ENCODE measurements at regions not wholly inside any gene's neighbourhood (a gene's known extent, or its start where the extent isn't known, plus 50 kb on each side); places are given as distances from the start of the nearest gene placed in this dataset.

GRCh38 chr3:27571345-27571744 is 87.2 kb upstream of the SLC4A7 start:
- H3K9me3 ChIP-seq: no peaks in the 10 kb centered on the region
- H3K4me1 ChIP-seq: peaks cover 0 to 4% (median 0%) of the 10 kb centered on the region in 4 donors
- TF ChIP-seq EP300 (IDR thresholded peaks at IDR 0.05) (no peak), POLR2AphosphoS5 (IDR thresholded peaks at IDR 0.05) (no peak), POLR2A (IDR thresholded peaks at IDR 0.05) (no peak)
- TF ChIP-seq, protein P1, sequence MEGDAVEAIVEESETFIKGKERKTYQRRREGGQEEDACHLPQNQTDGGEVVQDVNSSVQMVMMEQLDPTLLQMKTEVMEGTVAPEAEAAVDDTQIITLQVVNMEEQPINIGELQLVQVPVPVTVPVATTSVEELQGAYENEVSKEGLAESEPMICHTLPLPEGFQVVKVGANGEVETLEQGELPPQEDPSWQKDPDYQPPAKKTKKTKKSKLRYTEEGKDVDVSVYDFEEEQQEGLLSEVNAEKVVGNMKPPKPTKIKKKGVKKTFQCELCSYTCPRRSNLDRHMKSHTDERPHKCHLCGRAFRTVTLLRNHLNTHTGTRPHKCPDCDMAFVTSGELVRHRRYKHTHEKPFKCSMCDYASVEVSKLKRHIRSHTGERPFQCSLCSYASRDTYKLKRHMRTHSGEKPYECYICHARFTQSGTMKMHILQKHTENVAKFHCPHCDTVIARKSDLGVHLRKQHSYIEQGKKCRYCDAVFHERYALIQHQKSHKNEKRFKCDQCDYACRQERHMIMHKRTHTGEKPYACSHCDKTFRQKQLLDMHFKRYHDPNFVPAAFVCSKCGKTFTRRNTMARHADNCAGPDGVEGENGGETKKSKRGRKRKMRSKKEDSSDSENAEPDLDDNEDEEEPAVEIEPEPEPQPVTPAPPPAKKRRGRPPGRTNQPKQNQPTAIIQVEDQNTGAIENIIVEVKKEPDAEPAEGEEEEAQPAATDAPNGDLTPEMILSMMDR (IDR thresholded peaks at IDR 0.05): no peak
- WGBS, 2 donors: 72 to 77% methylated on average over 2 of the region's 2 CpGs
- H3K27ac ChIP-seq: no peak overlapping the region
- H3K27me3 ChIP-seq: no peaks in the 10 kb centered on the region
- H3K36me3 ChIP-seq: no peaks in the 10 kb centered on the region
- no peak for ATAC-seq (ENCODE audit: low FRiP score in 2 of 2)
- DNase-seq: no peak
- no peak overlapping the region for H3K4me3 ChIP-seq

GRCh38 chr3:27570421-27571106 is 86.4 kb upstream of the SLC4A7 start:
- H3K9me3 ChIP-seq: no peaks in the 10 kb centered on the region
- 80 to 91% methylated on average over 3 to 4 of the region's 4 CpGs for WGBS, 2 donors
- H3K36me3 ChIP-seq: no peaks in the 10 kb centered on the region

GRCh38 chr3:27568393-27568792 is 84.2 kb upstream of the SLC4A7 start:
- no peak for ATAC-seq (ENCODE audit: low FRiP score in 2 of 2)
- H3K27ac ChIP-seq: no peak overlapping the region

More at GRCh38 chr3:27570421-27571106, 86.4 kb upstream of the SLC4A7 start:
- Histone ChIP-seq H3K27ac (no peak overlapping the region), H3K4me3 (no peak overlapping the region), H3K4me1 (peaks cover 0 to 4% (median 0%) of the 10 kb centered on the region in 4 donors), H3K27me3 (no peaks in the 10 kb centered on the region)
- peak in 1 of 2 donors; percentile 59 for ATAC-seq (ENCODE audit: low FRiP score in 2 of 2)
- DNase-seq: no peak
- TF ChIP-seq, protein P1 (IDR thresholded peaks at IDR 0.05): no peak
- TF ChIP-seq POLR2AphosphoS5 (IDR thresholded peaks at IDR 0.05) (no peak), POLR2A (IDR thresholded peaks at IDR 0.05) (no peak), EP300 (IDR thresholded peaks at IDR 0.05) (no peak)

DNA sequence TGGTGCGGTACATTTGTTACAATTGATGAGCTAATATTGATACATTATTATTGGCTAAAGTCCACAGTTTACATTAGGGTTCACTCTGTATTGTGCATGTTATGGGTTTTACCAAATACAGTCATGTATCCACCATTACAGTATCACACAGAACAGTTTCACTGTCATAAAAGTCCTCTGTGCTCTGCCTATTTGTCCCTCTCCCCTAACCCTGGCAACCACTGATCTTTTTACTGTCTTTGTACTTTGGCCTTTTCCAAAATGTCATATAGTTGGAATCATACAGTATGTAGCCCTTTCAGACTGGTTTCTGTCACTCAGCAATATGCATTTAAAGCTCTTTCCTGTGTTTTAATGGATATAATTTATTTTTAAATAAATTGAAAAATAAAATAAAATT is 83.1 kb upstream of the SLC4A7 start:
- TF ChIP-seq, protein P1 (IDR thresholded peaks at IDR 0.05): no peak
- TF ChIP-seq POLR2AphosphoS5 (IDR thresholded peaks at IDR 0.05) (no peak), EP300 (IDR thresholded peaks at IDR 0.05) (no peak), POLR2A (IDR thresholded peaks at IDR 0.05) (no peak)
- Histone ChIP-seq H3K4me1 (peaks cover 0 to 4% (median 0%) of the 10 kb centered on the region in 4 donors), H3K4me3 (no peak overlapping the region), H3K36me3 (no peaks in the 10 kb centered on the region), H3K27ac (no peak overlapping the region), H3K27me3 (no peaks in the 10 kb centered on the region), H3K9me3 (no peaks in the 10 kb centered on the region)
- DNase-seq: no peak
- WGBS, 2 donors: 90 to 97% methylated on average over 1 of the region's 1 CpG
- ATAC-seq (ENCODE audit: low FRiP score in 2 of 2): no peak

More at GRCh38 chr3:27568393-27568792, 84.2 kb upstream of the SLC4A7 start:
- TF ChIP-seq POLR2A (IDR thresholded peaks at IDR 0.05): no peak
- no peak for TF ChIP-seq EP300 (IDR thresholded peaks at IDR 0.05)
- TF ChIP-seq POLR2AphosphoS5 (IDR thresholded peaks at IDR 0.05): no peak
- TF ChIP-seq, protein P1 (IDR thresholded peaks at IDR 0.05): no peak
- Histone ChIP-seq H3K4me3 (no peak overlapping the region), H3K4me1 (peaks cover 0 to 4% (median 0%) of the 10 kb centered on the region in 4 donors), H3K36me3 (no peaks in the 10 kb centered on the region), H3K27me3 (no peaks in the 10 kb centered on the region), H3K9me3 (no peaks in the 10 kb centered on the region)
- WGBS, 2 donors: 43 to 49% methylated on average over 5 of the region's 5 CpGs
- peak in 1 of 2 donors; percentile 63 for DNase-seq
